ENCODE measurements at regions not wholly inside any gene's neighbourhood (a gene's known extent, or its start where the extent isn't known, plus 50 kb on each side); places are given as distances from the start of the nearest gene placed in this dataset.

GRCh38 chr10:36515319-36515718, 610.1 kb upstream of the ANKRD30A start:
- Histone ChIP-seq H3K4me2 (ENCODE audit: insufficient read depth, low read length) (no peak overlapping the region), H3K4me1 (ENCODE audit: control insufficient read depth, extremely low read depth, insufficient read depth, low read length) (peaks cover 3% of the 10 kb centered on the region), H3K27me3 (ENCODE audit: control insufficient read depth in 2 of 2, insufficient read depth in 2 of 2, low read length in 2 of 2) (peaks cover 0 to 20% of the 10 kb centered on the region in 2 experiments), H3K9ac (replicated peaks; ENCODE audit: extremely low read depth, insufficient read depth, low read length) (no peak overlapping the region), H3K9me1 (replicated peaks; ENCODE audit: control insufficient read depth, extremely low read depth, insufficient read depth, low read length) (no peaks in the 10 kb centered on the region), H4K20me1 (replicated peaks; ENCODE audit: control insufficient read depth, extremely low read depth, insufficient read depth, low read length) (no peaks in the 10 kb centered on the region), H3K27ac (ENCODE audit: insufficient read depth, low read depth, low read length) (no peak overlapping the region), H3K9me3 (replicated peaks; ENCODE audit: control insufficient read depth, insufficient read depth, low read length) (no peaks in the 10 kb centered on the region), H3K4me3 (replicated peaks in 1 of 3; ENCODE audit: insufficient read depth in 1 of 3, low read depth in 1 of 3, low read length in 3 of 3) (no peak overlapping the region), H3K79me2 (ENCODE audit: control insufficient read depth, insufficient read depth, low read length) (no peaks in the 10 kb centered on the region), H3K36me3 (ENCODE audit: control insufficient read depth in 2 of 2, extremely low read depth in 1 of 2, insufficient read depth in 2 of 2, low read length in 2 of 2) (no peaks in the 10 kb centered on the region), H2AFZ (ENCODE audit: low read depth, low read length) (no peak overlapping the region)
- dilution Hi-C loops (cut with MboI; ENCODE audit: extremely low pct_ligation_motif_present, low sequenced_read_pairs) (no loop called here), intact Hi-C loops (cut with micrococcal nuclease) (no loop called here)
- TF ChIP-seq MYC (IDR thresholded peaks at IDR 0.05; ENCODE audit: low read depth, low read length) (no peak), POLR2A (IDR thresholded peaks at IDR 0.05; ENCODE audit: low read depth, low read length) (no peak), GATA2 (IDR thresholded peaks at IDR 0.05; ENCODE audit: insufficient read depth, insufficient read length, low read depth, low read length) (no peak), MAX (IDR thresholded peaks at IDR 0.05; ENCODE audit: insufficient read depth, insufficient read length) (no peak), FOS (IDR thresholded peaks at IDR 0.05; ENCODE audit: borderline replicate concordance, insufficient read depth, low read length) (no peak), POLR2AphosphoS5 (IDR thresholded peaks at IDR 0.05; ENCODE audit: insufficient read depth, low read depth, low read length) (no peak)
- ChIA-PET POLR2A (no interaction called here), CTCF (no interaction called here)
- FAIRE-seq, result no peak
- no TSS peak for BruUV-seq (replicated peaks)
- DNase-seq (ENCODE audit: low read depth, low spot score), result no peak

- Histone ChIP-seq H3K4me2 (ENCODE audit: insufficient read depth, low read length) (no peak overlapping the region), H3K9me3 (replicated peaks; ENCODE audit: control insufficient read depth, insufficient read depth, low read length) (no peaks in the 10 kb centered on the region), H3K9ac (replicated peaks; ENCODE audit: extremely low read depth, insufficient read depth, low read length) (no peak overlapping the region), H4K20me1 (replicated peaks; ENCODE audit: control insufficient read depth, extremely low read depth, insufficient read depth, low read length) (no peaks in the 10 kb centered on the region), H3K27me3 (ENCODE audit: control insufficient read depth in 2 of 2, insufficient read depth in 2 of 2, low read length in 2 of 2) (peaks cover 2 to 9% of the 10 kb centered on the region in 2 experiments), H3K27ac (ENCODE audit: insufficient read depth, low read depth, low read length) (no peak overlapping the region), H3K4me1 (ENCODE audit: control insufficient read depth, extremely low read depth, insufficient read depth, low read length) (no peaks in the 10 kb centered on the region), H3K9me1 (replicated peaks; ENCODE audit: control insufficient read depth, extremely low read depth, insufficient read depth, low read length) (no peaks in the 10 kb centered on the region), H2AFZ (ENCODE audit: low read depth, low read length) (no peak overlapping the region), H3K36me3 (ENCODE audit: control insufficient read depth in 2 of 2, extremely low read depth in 1 of 2, insufficient read depth in 2 of 2, low read length in 2 of 2) (no peaks in the 10 kb centered on the region), H3K79me2 (ENCODE audit: control insufficient read depth, insufficient read depth, low read length) (no peaks in the 10 kb centered on the region), H3K4me3 (replicated peaks in 1 of 3; ENCODE audit: insufficient read depth in 1 of 3, low read depth in 1 of 3, low read length in 3 of 3) (no peak overlapping the region)
- TF ChIP-seq POLR2AphosphoS5 (IDR thresholded peaks at IDR 0.05; ENCODE audit: insufficient read depth, low read depth, low read length) (no peak), FOS (IDR thresholded peaks at IDR 0.05; ENCODE audit: borderline replicate concordance, insufficient read depth, low read length) (no peak), MYC (IDR thresholded peaks at IDR 0.05; ENCODE audit: low read depth, low read length) (no peak), GATA2 (IDR thresholded peaks at IDR 0.05; ENCODE audit: insufficient read depth, insufficient read length, low read depth, low read length) (no peak), EZH2 (IDR thresholded peaks at IDR 0.05; ENCODE audit: borderline replicate concordance, low read depth, low read length, severe bottlenecking) (no peak), CTCF (IDR thresholded peaks at IDR 0.05; ENCODE audit: extremely low read depth in 1 of 2, insufficient read depth in 1 of 2, low read depth in 1 of 2, low read length in 2 of 2) (no peak), POLR2A (IDR thresholded peaks at IDR 0.05; ENCODE audit: low read depth, low read length) (no peak), MAX (IDR thresholded peaks at IDR 0.05; ENCODE audit: insufficient read depth, insufficient read length) (no peak), JUN (IDR thresholded peaks at IDR 0.05; ENCODE audit: borderline replicate concordance, insufficient read depth, insufficient read length, low read depth) (no peak)
- no peak for FAIRE-seq
- dilution Hi-C loops (cut with MboI; ENCODE audit: extremely low pct_ligation_motif_present, low sequenced_read_pairs) (no loop called here), intact Hi-C loops (cut with micrococcal nuclease) (no loop called here)
- POLR2A ChIA-PET, result no interaction called here
- BruUV-seq (replicated peaks), result no TSS peak
- no peak for DNase-seq (ENCODE audit: low read depth, low spot score)
- CTCF ChIA-PET, result no interaction called here
These were observed 617.7 kb upstream of the ANKRD30A start for GRCh38 chr10:36507715-36508114.

Data from endothelial cell of umbilical vein (primary cell).